ENCODE measurements at regions not wholly inside any gene's neighbourhood (a gene's known extent, or its start where the extent isn't known, plus 50 kb on each side); places are given as distances from the start of the nearest gene placed in this dataset.
"Not testable (repeated sequence)": the region's sequence is repeated elsewhere in the genome, so short reads cannot be mapped to it uniquely, and the experiment has no call there.

GRCh38 chr9:81741103-81741502, 51.8 kb upstream of the TLE1 start:
- no peak for DNase-seq

GRCh38 chr9:81748091-81748490, 58.7 kb upstream of the TLE1 start:
- DNase-seq = no peak

GRCh38 chr9:81753436-81753835, 64.1 kb upstream of the TLE1 start:
- DNase-seq = no peak

GRCh38 chr9:81754245-81754644, 64.9 kb upstream of the TLE1 start:
- no peak for DNase-seq

GRCh38 chr9:81755721-81756120, 66.4 kb upstream of the TLE1 start:
- no peak for DNase-seq

- no peak for DNase-seq
Measured at GRCh38 chr9:81756561-81756960, 67.2 kb upstream of the TLE1 start.

- DNase-seq = no peak
Measured at GRCh38 chr9:81758123-81758797, 68.9 kb upstream of the TLE1 start.

- no peak for DNase-seq
Measured at GRCh38 chr9:81759680-81760215, 70.4 kb upstream of the TLE1 start.

GRCh38 chr9:81767921-81768320, 78.6 kb upstream of the TLE1 start:
- DNase-seq = no peak

GRCh38 chr9:81771571-81771970, 82.2 kb upstream of the TLE1 start:
- DNase-seq = no peak

- no peak for DNase-seq
Measured at GRCh38 chr9:81772144-81772543, 82.8 kb upstream of the TLE1 start.

GRCh38 chr9:81776390-81776789, 87.0 kb upstream of the TLE1 start:
- no peak for DNase-seq

GRCh38 chr9:81776834-81777233, 87.5 kb upstream of the TLE1 start:
- DNase-seq = no peak

GRCh38 chr9:81777482-81777881, 88.1 kb upstream of the TLE1 start:
- peak; percentile 32 for DNase-seq

GRCh38 chr9:81782313-81782995, 93.1 kb upstream of the TLE1 start:
- DNase-seq = no peak

GRCh38 chr9:81787747-81788632, 98.6 kb upstream of the TLE1 start:
- no peak for DNase-seq

- no peak for DNase-seq
Measured at GRCh38 chr9:81789721-81790120, 100.4 kb upstream of the TLE1 start.

GRCh38 chr9:81790166-81790565, 100.8 kb upstream of the TLE1 start:
- no peak for DNase-seq

- DNase-seq = no peak
Measured at GRCh38 chr9:81791076-81791475, 101.7 kb upstream of the TLE1 start.

- no peak for DNase-seq
Measured at GRCh38 chr9:81798606-81799005, 109.3 kb upstream of the TLE1 start.

GRCh38 chr9:81801190-81801589, 111.8 kb upstream of the TLE1 start:
- DNase-seq = no peak

- DNase-seq = no peak
Measured at GRCh38 chr9:81804306-81804705, 115.0 kb upstream of the TLE1 start.

GRCh38 chr9:81811688-81812087, 116.5 kb upstream of the SPATA31D4 start:
- not testable (repeated sequence) for DNase-seq

All from left kidney (tissue), 1 donor.